Activated T-cell treated with anti-CD3 and anti-CD28 coated beads for 4 hours (primary cell): ENCODE measurements at regions not wholly inside any gene's neighbourhood (a gene's known extent, or its start where the extent isn't known, plus 50 kb on each side); places are given as distances from the start of the nearest gene placed in this dataset.
"Not testable (repeated sequence)": the region's sequence is repeated elsewhere in the genome, so short reads cannot be mapped to it uniquely, and the experiment has no call there.

ENCODE experiments used
- DNase-seq: peaks from one replicate; pipeline ENCODE4 v3.0.0-alpha.2; 2020

GRCh38 chr11:123344188-123344587, 85.9 kb upstream of the GRAMD1B start:
- not testable (repeated sequence) for DNase-seq

- no peak for DNase-seq
Observed at GRCh38 chr11:123338997-123339752, 90.9 kb upstream of the GRAMD1B start.

- DNase-seq: no peak
Observed at GRCh38 chr11:123338266-123338800, 91.7 kb upstream of the GRAMD1B start.

- no peak for DNase-seq
Observed at GRCh38 chr11:123334925-123335324, 95.1 kb upstream of the GRAMD1B start.

- not testable (repeated sequence) for DNase-seq
Observed at GRCh38 chr11:123332577-123332976, 97.5 kb upstream of the GRAMD1B start.

- no peak for DNase-seq
Observed at GRCh38 chr11:123330948-123331347, 99.1 kb upstream of the GRAMD1B start.

GRCh38 chr11:123330471-123330870, 99.6 kb upstream of the GRAMD1B start:
- DNase-seq: no peak

- DNase-seq: no peak
Observed at GRCh38 chr11:123330071-123330470, 100.0 kb upstream of the GRAMD1B start.

GRCh38 chr11:123328281-123328867, 101.7 kb upstream of the GRAMD1B start:
- no peak for DNase-seq

- DNase-seq: no peak
Observed at GRCh38 chr11:123325533-123325932, 104.5 kb upstream of the GRAMD1B start.

GRCh38 chr11:123323568-123323967, 106.5 kb upstream of the GRAMD1B start:
- DNase-seq: no peak

GRCh38 chr11:123321636-123322035, 108.4 kb upstream of the GRAMD1B start:
- no peak for DNase-seq

- no peak for DNase-seq
Observed at GRCh38 chr11:123318623-123319022, 111.4 kb upstream of the GRAMD1B start.

- DNase-seq: not testable (repeated sequence)
Observed at GRCh38 chr11:123318132-123318531, 111.9 kb upstream of the GRAMD1B start.

- no peak for DNase-seq
Observed at GRCh38 chr11:123316003-123316402, 114.1 kb upstream of the GRAMD1B start.

- DNase-seq: no peak
Observed at GRCh38 chr11:123314972-123315371, 115.1 kb upstream of the GRAMD1B start.

- DNase-seq: no peak
Observed at GRCh38 chr11:123313262-123313661, 116.8 kb upstream of the GRAMD1B start.

GRCh38 chr11:123308077-123308476, 113.0 kb upstream of the CLMP start:
- no peak for DNase-seq

GRCh38 chr11:123307276-123307675, 112.2 kb upstream of the CLMP start:
- no peak for DNase-seq

GRCh38 chr11:123306531-123306930, 111.5 kb upstream of the CLMP start:
- no peak for DNase-seq

GRCh38 chr11:123305601-123306375, 110.7 kb upstream of the CLMP start:
- no peak for DNase-seq

GRCh38 chr11:123304828-123305466, 109.9 kb upstream of the CLMP start:
- no peak for DNase-seq

GRCh38 chr11:123303924-123304323, 108.9 kb upstream of the CLMP start:
- DNase-seq: no peak
